ENCODE measurements at regions not wholly inside any gene's neighbourhood (a gene's known extent, or its start where the extent isn't known, plus 50 kb on each side); places are given as distances from the start of the nearest gene placed in this dataset.

DNA sequence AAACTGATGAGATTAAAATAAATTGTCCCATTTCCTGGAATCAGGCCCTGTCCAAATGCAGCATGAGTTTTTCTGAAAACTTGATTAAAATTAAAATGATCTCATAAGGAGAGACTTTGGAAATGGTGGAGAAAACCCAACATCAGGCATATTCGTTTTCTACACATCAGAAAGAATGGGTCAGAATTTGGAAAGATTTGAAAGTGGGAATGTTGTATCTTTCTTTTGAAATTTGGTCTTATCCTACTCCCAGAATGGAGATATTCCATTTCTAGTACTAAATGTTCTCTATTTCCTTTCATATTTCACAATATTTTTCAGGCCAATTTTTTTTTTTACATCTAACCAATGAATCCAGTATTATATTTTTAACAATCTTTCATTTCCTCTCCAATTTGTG is 223.9 kb upstream of the RXFP2 start:
- ATAC-seq (ENCODE audit: low FRiP score in 2 of 2) (peak in 1 of 2 donors; percentile 61), DNase-seq (no peak)
- Histone ChIP-seq H3K4me1 (no peaks in the 10 kb centered on the region), H3K9me3 (no peaks in the 10 kb centered on the region), H3K27ac (no peak overlapping the region), H3K27me3 (no peaks in the 10 kb centered on the region), H3K4me3 (no peak overlapping the region), H3K36me3 (no peaks in the 10 kb centered on the region)
- 73 to 81% methylated on average over 1 of the region's 1 CpG for WGBS, 2 donors
- TF ChIP-seq, protein P1, sequence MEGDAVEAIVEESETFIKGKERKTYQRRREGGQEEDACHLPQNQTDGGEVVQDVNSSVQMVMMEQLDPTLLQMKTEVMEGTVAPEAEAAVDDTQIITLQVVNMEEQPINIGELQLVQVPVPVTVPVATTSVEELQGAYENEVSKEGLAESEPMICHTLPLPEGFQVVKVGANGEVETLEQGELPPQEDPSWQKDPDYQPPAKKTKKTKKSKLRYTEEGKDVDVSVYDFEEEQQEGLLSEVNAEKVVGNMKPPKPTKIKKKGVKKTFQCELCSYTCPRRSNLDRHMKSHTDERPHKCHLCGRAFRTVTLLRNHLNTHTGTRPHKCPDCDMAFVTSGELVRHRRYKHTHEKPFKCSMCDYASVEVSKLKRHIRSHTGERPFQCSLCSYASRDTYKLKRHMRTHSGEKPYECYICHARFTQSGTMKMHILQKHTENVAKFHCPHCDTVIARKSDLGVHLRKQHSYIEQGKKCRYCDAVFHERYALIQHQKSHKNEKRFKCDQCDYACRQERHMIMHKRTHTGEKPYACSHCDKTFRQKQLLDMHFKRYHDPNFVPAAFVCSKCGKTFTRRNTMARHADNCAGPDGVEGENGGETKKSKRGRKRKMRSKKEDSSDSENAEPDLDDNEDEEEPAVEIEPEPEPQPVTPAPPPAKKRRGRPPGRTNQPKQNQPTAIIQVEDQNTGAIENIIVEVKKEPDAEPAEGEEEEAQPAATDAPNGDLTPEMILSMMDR (IDR thresholded peaks at IDR 0.05): no peak
- no peak for TF ChIP-seq EP300 (IDR thresholded peaks at IDR 0.05)

DNA sequence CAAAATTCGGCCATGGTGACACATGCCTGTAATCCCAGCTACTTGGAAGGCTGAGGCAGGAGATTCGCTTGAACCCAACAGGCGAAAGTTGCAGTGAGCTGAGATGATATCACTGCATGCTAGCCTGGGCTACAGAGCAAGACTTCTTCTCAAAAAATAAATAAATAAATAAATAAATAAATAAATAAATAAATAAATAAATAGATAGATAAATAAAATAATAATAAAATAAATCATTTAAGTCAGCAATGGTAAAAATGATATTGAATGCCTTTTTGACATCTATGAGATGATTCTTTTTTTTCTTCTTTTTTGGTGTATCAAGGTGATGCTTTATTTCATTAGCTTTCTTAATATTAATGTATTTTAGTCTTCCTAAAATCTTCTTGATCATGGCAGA is 221.7 kb upstream of the RXFP2 start:
- H3K36me3 ChIP-seq: no peaks in the 10 kb centered on the region
- no peak overlapping the region for H3K4me3 ChIP-seq
- ATAC-seq (ENCODE audit: low FRiP score in 2 of 2) (no peak), DNase-seq (no peak)
- H3K4me1 ChIP-seq: no peaks in the 10 kb centered on the region
- 87 to 97% methylated on average over 3 of the region's 3 CpGs for WGBS, 2 donors
- no peaks in the 10 kb centered on the region for H3K27me3 ChIP-seq
- no peaks in the 10 kb centered on the region for H3K9me3 ChIP-seq
- TF ChIP-seq EP300 (IDR thresholded peaks at IDR 0.05) (no peak), POLR2A (IDR thresholded peaks at IDR 0.05) (no peak)
- no peak overlapping the region for H3K27ac ChIP-seq

DNA sequence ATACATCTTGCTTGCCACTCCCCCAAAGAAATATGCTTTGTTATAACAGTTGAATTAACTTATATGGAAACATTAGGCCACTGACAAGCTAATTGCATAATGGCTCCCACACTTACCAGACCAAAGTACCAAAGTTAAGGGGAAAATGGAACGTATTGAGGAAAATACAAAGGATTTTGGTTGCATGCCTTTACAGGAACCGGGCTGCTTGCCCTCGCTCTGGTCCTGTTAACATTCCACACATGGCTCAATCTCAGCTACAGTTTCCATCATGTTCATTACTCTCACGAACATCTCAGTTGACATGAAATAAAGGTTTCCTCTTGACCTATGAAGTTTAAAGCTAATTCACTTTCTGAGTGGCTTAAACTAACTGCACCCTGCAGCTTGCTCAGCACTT is 220.7 kb upstream of the RXFP2 start:
- H3K27ac ChIP-seq: no peak overlapping the region
- ATAC-seq (ENCODE audit: low FRiP score in 2 of 2) (no peak), DNase-seq (no peak)
- no peak overlapping the region for H3K4me3 ChIP-seq
- H3K36me3 ChIP-seq: no peaks in the 10 kb centered on the region
- H3K27me3 ChIP-seq: no peaks in the 10 kb centered on the region
- no peaks in the 10 kb centered on the region for H3K9me3 ChIP-seq
- H3K4me1 ChIP-seq: no peaks in the 10 kb centered on the region
- 61 to 63% methylated on average over 4 of the region's 4 CpGs for WGBS, 2 donors
- TF ChIP-seq POLR2AphosphoS5 (IDR thresholded peaks at IDR 0.05): no peak
- TF ChIP-seq POLR2A (IDR thresholded peaks at IDR 0.05): no peak
- TF ChIP-seq, protein P1 (IDR thresholded peaks at IDR 0.05): no peak
- no peak for TF ChIP-seq EP300 (IDR thresholded peaks at IDR 0.05)

DNA sequence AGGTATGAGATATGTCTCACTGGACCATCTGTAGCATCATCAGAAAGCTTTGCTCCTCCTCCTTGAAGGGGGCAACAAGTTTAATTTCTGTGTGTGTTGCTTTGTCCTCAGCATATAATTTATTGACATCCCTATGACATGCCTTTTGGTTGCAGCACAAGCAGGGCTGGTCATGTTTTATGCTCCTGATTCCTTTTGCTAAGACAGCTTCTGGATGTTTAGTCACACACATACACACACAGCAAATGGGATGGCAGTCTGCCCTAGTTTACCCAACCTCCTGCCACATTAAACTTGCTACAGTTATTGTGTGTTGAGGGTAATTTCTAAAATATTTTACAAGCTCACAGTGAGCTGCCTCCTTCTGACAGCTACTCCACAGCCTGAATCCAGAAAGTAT is 217.9 kb upstream of the RXFP2 start:
- TF ChIP-seq, protein P1 (IDR thresholded peaks at IDR 0.05): no peak
- no peak for TF ChIP-seq POLR2A (IDR thresholded peaks at IDR 0.05)
- TF ChIP-seq EP300 (IDR thresholded peaks at IDR 0.05): no peak
- no peak for TF ChIP-seq POLR2AphosphoS5 (IDR thresholded peaks at IDR 0.05)
- Histone ChIP-seq H3K27me3 (no peaks in the 10 kb centered on the region), H3K36me3 (no peaks in the 10 kb centered on the region), H3K27ac (no peak overlapping the region), H3K4me3 (no peak overlapping the region), H3K4me1 (no peaks in the 10 kb centered on the region), H3K9me3 (no peaks in the 10 kb centered on the region)
- DNase-seq (no peak), ATAC-seq (ENCODE audit: low FRiP score in 2 of 2) (no peak)

DNA sequence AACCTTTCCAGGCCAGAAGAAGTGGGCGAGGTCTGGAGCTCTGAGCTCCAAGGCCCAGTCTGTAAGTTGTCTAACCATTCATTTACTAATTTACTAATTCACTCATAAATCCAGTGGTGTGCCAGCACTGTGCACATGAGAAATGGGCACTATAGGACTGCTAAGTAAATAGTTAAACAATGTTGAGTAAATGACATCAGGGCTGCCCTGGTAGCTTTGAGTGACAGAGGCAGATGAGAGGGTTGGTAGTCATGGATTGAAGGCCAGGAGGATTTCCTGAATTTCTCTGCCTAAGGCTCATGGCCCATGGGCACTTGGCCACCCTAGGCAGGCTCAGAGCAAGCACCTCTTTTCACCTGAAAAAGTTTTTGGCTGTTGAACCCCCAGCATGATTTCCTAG is 216.9 kb upstream of the RXFP2 start:
- DNase-seq: no peak
- Histone ChIP-seq H3K9me3 (no peaks in the 10 kb centered on the region), H3K27me3 (no peaks in the 10 kb centered on the region), H3K4me1 (no peaks in the 10 kb centered on the region), H3K36me3 (no peaks in the 10 kb centered on the region), H3K4me3 (no peak overlapping the region), H3K27ac (no peak overlapping the region)
- no peak for ATAC-seq (ENCODE audit: low FRiP score in 2 of 2)
- 48 to 69% methylated on average over 1 of the region's 1 CpG for WGBS, 2 donors
- no peak for TF ChIP-seq EP300 (IDR thresholded peaks at IDR 0.05)
- no peak for TF ChIP-seq POLR2A (IDR thresholded peaks at IDR 0.05)
- TF ChIP-seq, protein P1 (IDR thresholded peaks at IDR 0.05): no peak
- TF ChIP-seq POLR2AphosphoS5 (IDR thresholded peaks at IDR 0.05): no peak

Measured in upper lobe of left lung (tissue), 6 donors.